ENCODE measurements at regions not wholly inside any gene's neighbourhood (a gene's known extent, or its start where the extent isn't known, plus 50 kb on each side); places are given as distances from the start of the nearest gene placed in this dataset.
"Not testable (repeated sequence)": the region's sequence is repeated elsewhere in the genome, so short reads cannot be mapped to it uniquely, and the experiment has no call there.

DNA sequence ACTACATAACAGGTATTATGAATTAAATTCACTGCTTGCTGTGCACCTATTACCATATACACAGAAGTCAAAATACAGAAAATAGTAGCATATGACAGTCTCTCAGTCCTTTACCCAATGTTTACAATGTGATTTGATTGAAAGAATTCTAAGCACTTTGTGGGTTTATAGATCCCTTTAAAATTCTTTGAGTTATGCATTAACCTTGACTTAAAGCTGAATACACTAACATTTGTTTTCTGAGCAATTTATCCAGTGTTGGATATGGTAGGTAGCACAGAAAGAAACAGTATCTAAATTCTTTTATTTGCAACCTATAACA is 230.8 kb upstream of the DDI1 start:
- Histone ChIP-seq H3K4me3 (ENCODE audit: low read depth, low read length) (no peak overlapping the region), H3K36me3 (no peaks in the 10 kb centered on the region), H3K27me3 (no peaks in the 10 kb centered on the region), H3K4me1 (peaks cover under 1% of the 10 kb centered on the region; the same call in 1 of the 2 replicates), H3K9me3 (no peaks in the 10 kb centered on the region)
- no peak for DNase-seq
- TF ChIP-seq, protein P1, sequence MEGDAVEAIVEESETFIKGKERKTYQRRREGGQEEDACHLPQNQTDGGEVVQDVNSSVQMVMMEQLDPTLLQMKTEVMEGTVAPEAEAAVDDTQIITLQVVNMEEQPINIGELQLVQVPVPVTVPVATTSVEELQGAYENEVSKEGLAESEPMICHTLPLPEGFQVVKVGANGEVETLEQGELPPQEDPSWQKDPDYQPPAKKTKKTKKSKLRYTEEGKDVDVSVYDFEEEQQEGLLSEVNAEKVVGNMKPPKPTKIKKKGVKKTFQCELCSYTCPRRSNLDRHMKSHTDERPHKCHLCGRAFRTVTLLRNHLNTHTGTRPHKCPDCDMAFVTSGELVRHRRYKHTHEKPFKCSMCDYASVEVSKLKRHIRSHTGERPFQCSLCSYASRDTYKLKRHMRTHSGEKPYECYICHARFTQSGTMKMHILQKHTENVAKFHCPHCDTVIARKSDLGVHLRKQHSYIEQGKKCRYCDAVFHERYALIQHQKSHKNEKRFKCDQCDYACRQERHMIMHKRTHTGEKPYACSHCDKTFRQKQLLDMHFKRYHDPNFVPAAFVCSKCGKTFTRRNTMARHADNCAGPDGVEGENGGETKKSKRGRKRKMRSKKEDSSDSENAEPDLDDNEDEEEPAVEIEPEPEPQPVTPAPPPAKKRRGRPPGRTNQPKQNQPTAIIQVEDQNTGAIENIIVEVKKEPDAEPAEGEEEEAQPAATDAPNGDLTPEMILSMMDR (IDR thresholded peaks at IDR 0.05; ENCODE audit: low read depth, low read length): no peak

DNA sequence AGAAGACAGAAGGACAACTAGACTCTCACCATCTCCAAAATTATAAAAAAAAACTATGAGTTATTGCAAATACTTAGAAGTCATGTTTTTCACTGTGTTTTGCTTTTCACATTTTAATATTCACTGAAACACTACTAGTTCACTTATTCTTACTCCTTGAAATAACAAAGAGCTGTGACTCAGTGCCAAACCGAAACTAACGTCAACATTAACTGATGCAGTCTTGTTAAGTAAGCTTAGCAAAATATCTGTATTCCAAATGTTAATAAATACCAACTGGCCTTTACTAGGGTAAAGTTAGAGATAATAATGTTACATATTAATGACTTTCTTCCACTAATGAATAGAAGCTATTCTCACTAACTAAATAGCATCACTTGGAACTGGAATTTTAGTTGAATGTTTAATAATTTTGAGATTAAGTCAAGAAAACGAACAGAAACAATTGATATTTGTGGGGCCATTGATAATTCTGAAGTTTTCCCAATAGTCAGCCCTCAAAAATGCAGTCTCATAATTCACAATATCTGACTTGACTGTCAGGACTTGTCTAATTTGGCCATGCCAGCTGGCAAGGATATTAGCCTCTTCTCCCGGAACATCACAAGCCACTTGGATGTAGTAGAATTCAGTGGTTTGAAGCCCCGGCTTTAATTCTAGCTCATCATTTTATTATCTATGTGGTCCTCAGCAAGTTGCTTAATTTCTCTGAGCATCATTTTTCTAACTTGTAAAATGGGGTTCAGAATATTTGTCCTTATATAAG is 230.1 kb upstream of the DDI1 start:
- no peak overlapping the region for H3K4me3 ChIP-seq (ENCODE audit: low read depth, low read length)
- H3K36me3 ChIP-seq: no peaks in the 10 kb centered on the region
- no peak for DNase-seq
- TF ChIP-seq, protein P1 (IDR thresholded peaks at IDR 0.05; ENCODE audit: low read depth, low read length): no peak
- H3K9me3 ChIP-seq: no peaks in the 10 kb centered on the region
- no peaks in the 10 kb centered on the region for H3K27me3 ChIP-seq
- no peaks in the 10 kb centered on the region for H3K4me1 ChIP-seq

DNA sequence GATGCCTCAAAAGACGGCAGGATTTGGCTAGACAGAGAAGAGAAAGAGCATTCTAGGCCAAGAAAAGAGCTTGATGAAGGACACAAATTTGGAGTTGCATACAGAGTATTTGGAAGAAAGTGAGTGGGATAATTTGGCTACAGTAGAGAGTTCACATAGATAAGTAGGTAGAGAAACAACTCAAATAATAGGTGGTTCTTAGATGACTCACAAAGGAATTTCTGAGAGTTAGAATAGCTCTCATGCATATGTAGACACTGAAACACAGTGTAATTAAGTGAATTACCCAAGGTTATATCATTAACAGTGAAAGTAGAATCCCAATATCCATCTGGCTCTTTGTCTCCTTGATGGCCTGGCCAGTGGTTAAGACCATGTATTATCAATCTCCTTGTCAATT is 228.6 kb upstream of the DDI1 start:
- TF ChIP-seq, protein P1 (IDR thresholded peaks at IDR 0.05; ENCODE audit: low read depth, low read length): no peak
- no peaks in the 10 kb centered on the region for H3K4me1 ChIP-seq

DNA sequence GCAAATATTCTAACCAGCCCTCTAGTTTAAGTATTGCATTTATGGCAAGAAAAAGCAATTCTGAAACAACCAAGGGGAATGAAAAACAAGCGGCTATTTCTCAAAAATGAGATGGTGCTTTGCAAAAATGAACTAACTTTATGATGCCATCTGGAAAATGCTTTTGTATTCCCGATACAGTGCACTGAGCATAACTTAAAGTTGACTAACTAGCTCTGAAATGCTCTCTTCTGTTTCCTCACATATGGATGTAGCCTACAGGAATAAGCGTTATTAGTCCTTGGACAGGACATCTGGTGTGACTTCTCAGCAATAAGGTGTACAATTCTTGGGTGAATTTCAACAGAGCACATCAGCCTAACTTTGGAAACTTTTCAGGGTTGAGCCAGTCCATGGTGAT is 228.2 kb upstream of the DDI1 start:
- H3K27me3 ChIP-seq: no peaks in the 10 kb centered on the region
- no peak overlapping the region for H3K4me3 ChIP-seq (ENCODE audit: low read depth, low read length)
- no peaks in the 10 kb centered on the region for H3K4me1 ChIP-seq
- TF ChIP-seq, protein P1 (IDR thresholded peaks at IDR 0.05; ENCODE audit: low read depth, low read length): no peak
- no peaks in the 10 kb centered on the region for H3K9me3 ChIP-seq
- no peak for DNase-seq
- H3K36me3 ChIP-seq: no peaks in the 10 kb centered on the region

More for the DNA sequence above, 228.6 kb upstream of the DDI1 start:
- DNase-seq: no peak
- no peaks in the 10 kb centered on the region for H3K27me3 ChIP-seq
- no peaks in the 10 kb centered on the region for H3K9me3 ChIP-seq
- H3K4me3 ChIP-seq (ENCODE audit: low read depth, low read length): no peak overlapping the region
- no peaks in the 10 kb centered on the region for H3K36me3 ChIP-seq

DNA sequence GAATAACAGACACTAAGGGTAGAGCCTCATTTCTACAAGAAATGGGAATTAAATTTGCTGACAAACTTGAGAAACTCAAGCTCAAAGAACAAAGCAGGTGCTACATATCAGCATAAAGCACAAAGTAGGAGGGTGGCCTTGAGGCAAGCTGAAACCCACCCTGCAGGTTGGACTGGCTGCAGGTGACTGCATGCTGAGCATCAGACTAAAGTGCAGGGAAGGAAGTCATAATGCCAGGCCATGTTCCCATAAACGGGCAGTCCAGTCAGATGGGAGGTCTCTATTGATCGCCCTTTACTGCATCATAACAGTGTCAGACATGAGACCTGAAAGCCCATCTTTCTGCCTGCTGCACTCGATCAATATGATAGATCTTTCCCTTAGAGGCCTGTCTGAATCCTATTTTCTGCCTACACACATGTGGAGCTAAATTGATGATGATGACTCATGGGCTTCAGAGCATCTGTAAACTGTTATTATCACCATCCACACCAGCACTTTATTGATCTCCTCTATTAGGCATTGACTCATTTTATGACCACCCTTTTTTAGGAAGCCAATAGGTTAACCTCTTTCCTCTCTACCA is 224.5 kb upstream of the DDI1 start:
- TF ChIP-seq, protein P1 (IDR thresholded peaks at IDR 0.05; ENCODE audit: low read depth, low read length): no peak
- no peaks in the 10 kb centered on the region for H3K4me1 ChIP-seq
- no peaks in the 10 kb centered on the region for H3K36me3 ChIP-seq
- no peaks in the 10 kb centered on the region for H3K27me3 ChIP-seq
- no peaks in the 10 kb centered on the region for H3K9me3 ChIP-seq
- no peak for DNase-seq
- no peak overlapping the region for H3K4me3 ChIP-seq (ENCODE audit: low read depth, low read length)

DNA sequence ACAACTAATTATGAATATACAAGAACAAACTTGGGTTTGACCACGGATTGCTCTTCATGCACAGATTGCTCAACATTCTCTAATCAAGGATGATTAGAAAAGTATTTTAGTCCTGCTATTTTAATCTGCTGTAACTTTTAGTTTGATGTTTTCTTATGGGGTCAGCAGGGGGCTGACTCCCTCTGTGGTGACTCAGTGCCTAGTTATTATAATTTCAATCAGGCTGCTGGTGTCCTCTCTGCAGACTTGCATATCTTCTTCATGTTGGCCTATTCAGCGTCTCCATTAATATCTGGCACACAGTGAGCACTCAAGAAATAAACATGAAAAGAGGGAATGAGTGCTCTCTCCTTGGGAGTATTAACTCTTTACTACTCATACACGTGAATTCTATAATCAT is 223.8 kb upstream of the DDI1 start:
- H3K27me3 ChIP-seq: no peaks in the 10 kb centered on the region
- H3K4me1 ChIP-seq: no peaks in the 10 kb centered on the region
- H3K9me3 ChIP-seq: no peaks in the 10 kb centered on the region
- H3K4me3 ChIP-seq (ENCODE audit: low read depth, low read length): no peak overlapping the region
- TF ChIP-seq, protein P1 (IDR thresholded peaks at IDR 0.05; ENCODE audit: low read depth, low read length): no peak
- no peaks in the 10 kb centered on the region for H3K36me3 ChIP-seq
- no peak for DNase-seq

DNA sequence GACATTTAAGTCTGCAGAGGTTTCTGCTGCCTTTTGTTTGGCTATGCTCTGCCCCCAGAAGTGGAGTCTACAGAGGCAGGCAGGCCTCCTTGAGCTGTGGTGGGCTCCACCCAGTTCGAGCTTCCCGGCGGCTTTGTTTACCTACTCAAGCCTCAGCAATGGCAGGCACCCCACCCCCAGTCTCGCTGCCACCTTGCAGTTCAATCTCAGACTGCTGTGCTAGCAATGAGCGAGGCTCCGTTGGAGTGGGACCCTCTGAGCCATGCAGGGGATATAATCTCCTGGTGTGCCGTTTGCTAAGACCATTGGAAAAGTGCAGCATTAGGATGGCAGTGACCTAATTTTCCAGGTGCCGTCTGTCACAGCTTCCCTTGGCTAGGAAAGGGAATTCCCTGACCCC is 216.1 kb upstream of the DDI1 start:
- not testable (repeated sequence) for H3K4me3 ChIP-seq (ENCODE audit: low read depth, low read length); H3K9me3 ChIP-seq; DNase-seq; H3K27me3 ChIP-seq; H3K4me1 ChIP-seq; H3K36me3 ChIP-seq

Data from BE2C (cell line).